HCT116 (cell line): ENCODE measurements at regions not wholly inside any gene's neighbourhood (a gene's known extent, or its start where the extent isn't known, plus 50 kb on each side); places are given as distances from the start of the nearest gene placed in this dataset.
A peak's percentile ranks its signal among the peaks of the same experiment; 100 is the strongest.

Experiments used
- ATAC-seq: fragments of 200-7000 bp; cut with Tn5 transposase; 2 replicates; pipeline ENCODE4 v1.9.1; 2020; ENCODE audit warnings: mild to moderate bottlenecking, moderate library complexity
- BruUV-seq: library from RNA; stranded (reverse); fragments of 400-500 nt; replicated peaks from 2 replicates; lab custom pipeline; 2021; lab: Mats Ljungman, UMichigan
- CTCF ChIA-PET: fragments of 300-600 bp; sonication (Branson Sonifier 250); formaldehyde crosslinking; loops from one replicate; lab custom pipeline; 2021; ENCODE audit warnings: antibody characterized with exemption; lab: Charles Lee
- POLR2A ChIA-PET: fragments of 300-600, 350-600 bp; sonication (Branson Sonifier 250); formaldehyde crosslinking; loops from one replicate; lab custom pipeline; 2021; ENCODE audit warnings: antibody characterized with exemption; lab: Charles Lee
- RAD21 ChIA-PET, 2 experiments: fragments of 300-600 bp; sonication (Branson Sonifier 250); formaldehyde crosslinking; loops; one replicate each; lab custom pipeline; 2023; ENCODE audit warnings: low total read pairs in 2 of 2; ENCODE audit not compliant: uncharacterized antibody in 2 of 2, unreplicated experiment in 2 of 2, low non-redundant PET in 1 of 2; lab: Charles Lee
- DNase-seq: peaks from one replicate; pipeline ENCODE4 v3.0.0-alpha.2; 2010; ENCODE audit warnings: low read depth, low spot score
- H2AFZ ChIP-seq: fragments of 200-600 bp; shearing (Covaris generic), sonication (generic); 2 replicates; pipeline ENCODE4 v1.6.1; 2017; ENCODE audit warnings: low read depth, mixed run types, mixed read lengths, antibody characterized with exemption, low read length; ENCODE audit not compliant: poor library complexity, severe bottlenecking
- H3K27ac ChIP-seq: 2 replicates; pipeline ENCODE4 v1.5.1; 2012; ENCODE audit warnings: low read depth, low read length
- H3K27me3 ChIP-seq: fragments of 200-600 bp; sonication (generic); 2 replicates; pipeline ENCODE4 v1.6.1; 2016; ENCODE audit warnings: mixed run types, low read length, mixed read lengths; ENCODE audit not compliant: insufficient read depth
- H3K36me3 ChIP-seq, 2 experiments: fragments of 200-500 bp in 1 of 2; fragments of 200-600 bp in 1 of 2; sonication (Bioruptor generic) in 1 of 2; sonication (generic) in 1 of 2; 2 replicates each; pipeline versions ENCODE4 v1.5.1 to v1.6.1; 2014 to 2016; ENCODE audit warnings: low read length in 2 of 2, inconsistent platforms in 1 of 2, mixed read lengths in 1 of 2, mixed run types in 1 of 2; ENCODE audit not compliant: insufficient read depth in 2 of 2, control insufficient read depth in 1 of 2
- H3K4me1 ChIP-seq, 2 experiments: fragments of 200-600 bp in 1 of 2; sonication (generic) in 1 of 2; 2 replicates each; pipeline versions ENCODE4 v1.5.1 to v1.6.1; 2012 to 2017; ENCODE audit warnings: low read length in 2 of 2, inconsistent platforms in 1 of 2, mild to moderate bottlenecking in 1 of 2, mixed read lengths in 1 of 2, mixed run types in 1 of 2, moderate library complexity in 1 of 2; ENCODE audit not compliant: insufficient read depth in 2 of 2, control insufficient read depth in 1 of 2
- H3K4me2 ChIP-seq: fragments of 200-600 bp; sonication (generic); 2 replicates; pipeline ENCODE4 v1.6.1; 2017; ENCODE audit warnings: mixed run types, low read length, mixed read lengths
- H3K4me3 ChIP-seq, 2 experiments: fragments of 200-600 bp in 1 of 2; sonication (generic) in 1 of 2; replicated peaks in 1 of 2; 2 replicates each; pipeline ENCODE4 v1.5.1; 2011 to 2016; ENCODE audit warnings: low read length in 2 of 2, control low read depth in 1 of 2, low read depth in 1 of 2, mild to moderate bottlenecking in 1 of 2, mixed read lengths in 1 of 2, mixed run types in 1 of 2
- H3K79me2 ChIP-seq: fragments of 200-600 bp; sonication (generic); 2 replicates; pipeline ENCODE4 v1.6.1; 2017; ENCODE audit warnings: mild to moderate bottlenecking, mixed run types, low read length, moderate library complexity, mixed read lengths; ENCODE audit not compliant: insufficient read depth
- H3K9ac ChIP-seq: fragments of 200-600 bp; sonication (generic); 2 replicates; pipeline ENCODE4 v1.6.1; 2016; ENCODE audit warnings: low read length, mixed read lengths
- H3K9me2 ChIP-seq: fragments of 200-600 bp; sonication (generic), shearing (Covaris generic); 2 replicates; pipeline ENCODE4 v1.6.1; 2017; ENCODE audit warnings: mixed run types, mild to moderate bottlenecking, moderate library complexity; ENCODE audit not compliant: insufficient read depth
- H3K9me3 ChIP-seq, 2 experiments: fragments of 200-500 bp in 1 of 2; fragments of 200-600 bp in 1 of 2; sonication (Bioruptor generic) in 1 of 2; sonication (generic) in 1 of 2; 2 replicates each; pipeline ENCODE4 v1.6.1; 2014 to 2017; ENCODE audit warnings: low read length in 2 of 2, mixed read lengths in 2 of 2, inconsistent platforms in 1 of 2, low read depth in 1 of 2, mild to moderate bottlenecking in 1 of 2, mixed run types in 1 of 2, moderate library complexity in 1 of 2; ENCODE audit not compliant: control insufficient read depth in 1 of 2, insufficient read depth in 1 of 2
- H4K20me1 ChIP-seq: fragments of 200-600 bp; sonication (generic), shearing (Covaris generic); 2 replicates; pipeline ENCODE4 v1.6.1; 2017; ENCODE audit warnings: mixed run types, mild to moderate bottlenecking, moderate library complexity; ENCODE audit not compliant: insufficient read depth
- EZH2phosphoT487 ChIP-seq: fragments of 200-600 bp; IDR thresholded peaks from 2 replicates; pipeline ENCODE4 v1.6.1; 2018; ENCODE audit warnings: antibody characterized with exemption, borderline replicate concordance
- RAD21 ChIP-seq: IDR thresholded peaks from 2 replicates; pipeline ENCODE4 v1.6.1; 2012; ENCODE audit warnings: low read depth, mild to moderate bottlenecking
- REST ChIP-seq: IDR thresholded peaks from 2 replicates; pipeline ENCODE4 v1.6.1; 2012; ENCODE audit warnings: low read depth
- YY1 ChIP-seq: IDR thresholded peaks from 2 replicates; pipeline ENCODE4 v1.6.1; 2011; ENCODE audit warnings: low read length, low read depth, moderate library complexity, mild to moderate bottlenecking; ENCODE audit not compliant: insufficient replicate concordance; ENCODE audit errors: extremely low read depth
- intact Hi-C: fragments of 100-400 bp; cut with micrococcal nuclease; formaldehyde crosslinking; loops from 2 replicates; pipeline ENCODE4 v1.10.0; 2022

GRCh38 chr1:185564816-185565215 is 169.4 kb upstream of the HMCN1 start:
- RAD21 ChIA-PET, result no interaction called here
- ATAC-seq (no peak), DNase-seq (no peak)
- intact Hi-C loops, result no loop called here
- TF ChIP-seq RAD21, result no peak
- TF ChIP-seq YY1, result no peak
- TF ChIP-seq EZH2phosphoT487, result no peak
- TF ChIP-seq REST, result no peak
- H3K27ac ChIP-seq, result no peak overlapping the region
- peaks cover 0 to 6% of the 10 kb centered on the region in 2 experiments; a peak in 1 of 4 replicates for H3K4me1 ChIP-seq
- no peaks in the 10 kb centered on the region for H3K9me3 ChIP-seq
- H3K9ac ChIP-seq, result no peak overlapping the region
- H4K20me1 ChIP-seq, result no peaks in the 10 kb centered on the region
- no peaks in the 10 kb centered on the region for H3K79me2 ChIP-seq
- POLR2A ChIA-PET, result no interaction called here
- H2AFZ ChIP-seq, result no peak overlapping the region
- no peak overlapping the region for H3K4me3 ChIP-seq
- H3K36me3 ChIP-seq, result no peaks in the 10 kb centered on the region
- no peaks in the 10 kb centered on the region for H3K27me3 ChIP-seq
- no peaks in the 10 kb centered on the region for H3K9me2 ChIP-seq
- CTCF ChIA-PET, result no interaction called here
- BruUV-seq, result no TSS peak
- 0 out of 2 replicates have a peak overlapping the region, but pooled peaks have one; percentile 5 for H3K4me2 ChIP-seq
